ENCODE measurements at regions not wholly inside any gene's neighbourhood (a gene's known extent, or its start where the extent isn't known, plus 50 kb on each side); places are given as distances from the start of the nearest gene placed in this dataset.

GRCh38 chr20:12416281-12416680, 498.6 kb downstream of the BTBD3 start:
- TF ChIP-seq, protein P1, sequence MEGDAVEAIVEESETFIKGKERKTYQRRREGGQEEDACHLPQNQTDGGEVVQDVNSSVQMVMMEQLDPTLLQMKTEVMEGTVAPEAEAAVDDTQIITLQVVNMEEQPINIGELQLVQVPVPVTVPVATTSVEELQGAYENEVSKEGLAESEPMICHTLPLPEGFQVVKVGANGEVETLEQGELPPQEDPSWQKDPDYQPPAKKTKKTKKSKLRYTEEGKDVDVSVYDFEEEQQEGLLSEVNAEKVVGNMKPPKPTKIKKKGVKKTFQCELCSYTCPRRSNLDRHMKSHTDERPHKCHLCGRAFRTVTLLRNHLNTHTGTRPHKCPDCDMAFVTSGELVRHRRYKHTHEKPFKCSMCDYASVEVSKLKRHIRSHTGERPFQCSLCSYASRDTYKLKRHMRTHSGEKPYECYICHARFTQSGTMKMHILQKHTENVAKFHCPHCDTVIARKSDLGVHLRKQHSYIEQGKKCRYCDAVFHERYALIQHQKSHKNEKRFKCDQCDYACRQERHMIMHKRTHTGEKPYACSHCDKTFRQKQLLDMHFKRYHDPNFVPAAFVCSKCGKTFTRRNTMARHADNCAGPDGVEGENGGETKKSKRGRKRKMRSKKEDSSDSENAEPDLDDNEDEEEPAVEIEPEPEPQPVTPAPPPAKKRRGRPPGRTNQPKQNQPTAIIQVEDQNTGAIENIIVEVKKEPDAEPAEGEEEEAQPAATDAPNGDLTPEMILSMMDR (IDR thresholded peaks at IDR 0.05 in 4 of 5, conservative IDR thresholded peaks at IDR 0.05 in 1 of 5) = no peak
- no peak for TF ChIP-seq POLR2A (IDR thresholded peaks at IDR 0.05)
